ENCODE measurements at regions not wholly inside any gene's neighbourhood (a gene's known extent, or its start where the extent isn't known, plus 50 kb on each side); places are given as distances from the start of the nearest gene placed in this dataset.
"Not testable (repeated sequence)": the region's sequence is repeated elsewhere in the genome, so short reads cannot be mapped to it uniquely, and the experiment has no call there.

DNA sequence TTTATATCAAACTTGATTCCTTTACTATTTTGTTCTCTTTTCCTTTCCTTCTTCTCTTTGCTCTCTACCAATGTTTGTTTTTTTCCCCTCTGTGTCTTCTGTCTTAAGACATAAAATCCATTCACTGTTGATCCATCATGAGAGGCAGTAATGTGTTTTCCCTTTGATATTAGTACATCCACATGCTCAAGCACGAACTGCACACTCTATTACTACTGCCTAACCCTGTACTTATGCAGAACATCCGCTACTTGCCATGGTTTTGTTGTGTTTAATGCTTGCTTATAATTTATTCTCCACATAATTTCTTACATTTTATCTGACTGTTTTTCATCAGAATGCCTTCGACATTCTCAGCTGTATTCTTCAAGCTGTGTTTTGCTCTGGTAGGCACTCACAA lies 159.0 kb upstream of the PCDH9 start:
- no peak for DNase-seq
- Histone ChIP-seq H3K4me3 (no peak overlapping the region), H3K4me1 (no peaks in the 10 kb centered on the region), H3K9me3 (no peaks in the 10 kb centered on the region), H3K27ac (no peak overlapping the region), H3K27me3 (no peaks in the 10 kb centered on the region), H3K36me3 (no peaks in the 10 kb centered on the region)
- 67 to 76% methylated on average over 3 of the region's 3 CpGs for WGBS, 2 donors
- no peak for ATAC-seq (ENCODE audit: low FRiP score in 2 of 2)
- TF ChIP-seq POLR2AphosphoS5 (IDR thresholded peaks at IDR 0.05) (no peak), POLR2A (IDR thresholded peaks at IDR 0.05) (no peak), EP300 (IDR thresholded peaks at IDR 0.05) (no peak)
- TF ChIP-seq, protein P1, sequence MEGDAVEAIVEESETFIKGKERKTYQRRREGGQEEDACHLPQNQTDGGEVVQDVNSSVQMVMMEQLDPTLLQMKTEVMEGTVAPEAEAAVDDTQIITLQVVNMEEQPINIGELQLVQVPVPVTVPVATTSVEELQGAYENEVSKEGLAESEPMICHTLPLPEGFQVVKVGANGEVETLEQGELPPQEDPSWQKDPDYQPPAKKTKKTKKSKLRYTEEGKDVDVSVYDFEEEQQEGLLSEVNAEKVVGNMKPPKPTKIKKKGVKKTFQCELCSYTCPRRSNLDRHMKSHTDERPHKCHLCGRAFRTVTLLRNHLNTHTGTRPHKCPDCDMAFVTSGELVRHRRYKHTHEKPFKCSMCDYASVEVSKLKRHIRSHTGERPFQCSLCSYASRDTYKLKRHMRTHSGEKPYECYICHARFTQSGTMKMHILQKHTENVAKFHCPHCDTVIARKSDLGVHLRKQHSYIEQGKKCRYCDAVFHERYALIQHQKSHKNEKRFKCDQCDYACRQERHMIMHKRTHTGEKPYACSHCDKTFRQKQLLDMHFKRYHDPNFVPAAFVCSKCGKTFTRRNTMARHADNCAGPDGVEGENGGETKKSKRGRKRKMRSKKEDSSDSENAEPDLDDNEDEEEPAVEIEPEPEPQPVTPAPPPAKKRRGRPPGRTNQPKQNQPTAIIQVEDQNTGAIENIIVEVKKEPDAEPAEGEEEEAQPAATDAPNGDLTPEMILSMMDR (IDR thresholded peaks at IDR 0.05) = no peak

GRCh38 chr13:67383109-67383757 lies 153.1 kb upstream of the PCDH9 start:
- not testable (repeated sequence) for H3K4me1 ChIP-seq; H3K27ac ChIP-seq; H3K36me3 ChIP-seq; H3K27me3 ChIP-seq; H3K4me3 ChIP-seq; DNase-seq; ATAC-seq (ENCODE audit: low FRiP score in 2 of 2); H3K9me3 ChIP-seq
- WGBS, 2 donors = 74 to 76% methylated on average over 7 of the region's 7 CpGs

DNA sequence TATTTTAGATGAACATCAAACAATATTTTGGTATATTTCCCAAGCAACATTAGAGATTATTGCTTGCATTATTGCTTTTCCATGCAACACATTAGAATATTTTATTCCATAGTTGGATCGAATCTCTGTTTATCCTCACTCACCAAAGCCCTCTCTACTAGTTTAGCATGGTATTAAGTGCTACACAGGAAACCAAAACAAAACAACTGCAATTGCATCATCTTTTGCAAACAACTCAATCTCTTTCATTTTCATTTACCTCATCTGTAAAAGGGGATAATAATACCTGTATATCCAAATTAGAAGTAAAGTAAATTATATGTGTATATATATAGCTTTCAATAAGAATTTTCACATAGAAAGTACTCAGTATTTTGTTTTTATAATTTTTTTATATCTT lies 147.8 kb upstream of the PCDH9 start:
- TF ChIP-seq, protein P1 (IDR thresholded peaks at IDR 0.05) = no peak
- TF ChIP-seq POLR2AphosphoS5 (IDR thresholded peaks at IDR 0.05) (no peak), EP300 (IDR thresholded peaks at IDR 0.05) (no peak), POLR2A (IDR thresholded peaks at IDR 0.05) (no peak)
- no peaks in the 10 kb centered on the region for H3K36me3 ChIP-seq
- no peaks in the 10 kb centered on the region for H3K9me3 ChIP-seq
- no peak overlapping the region for H3K4me3 ChIP-seq
- 87 to 89% methylated on average over 1 of the region's 1 CpG for WGBS, 2 donors
- H3K4me1 ChIP-seq = no peaks in the 10 kb centered on the region
- H3K27ac ChIP-seq = no peak overlapping the region
- ATAC-seq (ENCODE audit: low FRiP score in 2 of 2) (no peak), DNase-seq (no peak)
- H3K27me3 ChIP-seq = no peaks in the 10 kb centered on the region

DNA sequence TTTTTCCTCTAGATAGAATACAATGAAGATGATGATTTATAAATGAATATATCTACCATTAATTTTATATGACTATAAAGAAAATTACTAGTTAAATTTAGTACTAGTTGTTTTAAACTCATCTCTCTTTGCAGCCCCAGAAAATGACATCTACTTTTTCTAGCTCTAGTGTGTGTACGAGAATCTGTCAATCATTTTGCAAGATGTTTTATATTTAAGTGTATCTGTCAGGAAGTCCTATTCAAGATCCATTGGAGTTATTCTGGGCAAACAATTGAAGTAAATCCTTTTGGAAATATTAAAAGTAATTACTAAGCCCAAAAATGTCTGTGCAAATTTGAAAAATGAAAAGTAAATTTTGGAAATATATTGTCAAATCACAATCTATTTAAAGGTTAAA lies 144.3 kb upstream of the PCDH9 start:
- Histone ChIP-seq H3K9me3 (no peaks in the 10 kb centered on the region), H3K27ac (no peak overlapping the region), H3K27me3 (no peaks in the 10 kb centered on the region), H3K4me1 (no peaks in the 10 kb centered on the region), H3K36me3 (no peaks in the 10 kb centered on the region), H3K4me3 (no peak overlapping the region)
- TF ChIP-seq POLR2A (IDR thresholded peaks at IDR 0.05) (no peak), EP300 (IDR thresholded peaks at IDR 0.05) (no peak), POLR2AphosphoS5 (IDR thresholded peaks at IDR 0.05) (no peak)
- TF ChIP-seq, protein P1 (IDR thresholded peaks at IDR 0.05) = no peak
- WGBS, 2 donors = 63 to 82% methylated on average over 1 of the region's 1 CpG
- ATAC-seq (ENCODE audit: low FRiP score in 2 of 2) (no peak), DNase-seq (no peak)

DNA sequence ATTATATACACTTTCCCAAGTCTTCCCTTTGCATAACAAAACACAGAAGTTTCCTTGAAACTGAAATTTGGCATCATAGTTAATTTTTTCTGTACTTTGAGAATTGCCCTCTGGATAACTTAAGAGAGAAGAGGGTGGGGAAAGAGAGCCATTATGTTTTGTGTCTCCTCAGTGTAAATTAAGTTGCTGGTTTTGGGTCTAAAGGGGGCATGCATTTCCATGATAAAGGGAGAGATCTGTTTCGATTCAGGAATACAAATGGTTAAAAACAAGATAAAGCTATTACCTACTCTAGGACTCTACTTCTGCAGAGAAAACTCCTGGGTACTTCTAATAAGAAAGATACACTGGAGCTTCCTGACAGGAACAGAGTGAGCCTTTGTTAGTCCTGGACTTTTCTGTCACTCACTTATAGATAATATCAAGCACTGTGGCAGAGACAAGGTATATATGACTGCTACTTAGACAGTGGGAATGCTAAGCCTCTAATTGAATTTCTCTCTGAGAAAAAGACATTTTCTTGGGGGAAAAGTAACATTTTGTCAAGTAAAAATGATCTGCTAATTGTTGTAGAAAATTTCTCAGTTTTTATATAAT lies 142.8 kb upstream of the PCDH9 start:
- Histone ChIP-seq H3K36me3 (no peaks in the 10 kb centered on the region), H3K27me3 (no peaks in the 10 kb centered on the region), H3K9me3 (no peaks in the 10 kb centered on the region), H3K4me3 (no peak overlapping the region), H3K27ac (no peak overlapping the region), H3K4me1 (no peaks in the 10 kb centered on the region)
- DNase-seq (no peak), ATAC-seq (ENCODE audit: low FRiP score in 2 of 2) (no peak)
- 36 to 41% methylated on average over 1 of the region's 1 CpG for WGBS, 2 donors
- TF ChIP-seq, protein P1 (IDR thresholded peaks at IDR 0.05) = no peak

Data from upper lobe of left lung (tissue), 6 donors.